ENCODE measurements at regions not wholly inside any gene's neighbourhood (a gene's known extent, or its start where the extent isn't known, plus 50 kb on each side); places are given as distances from the start of the nearest gene placed in this dataset.

DNA sequence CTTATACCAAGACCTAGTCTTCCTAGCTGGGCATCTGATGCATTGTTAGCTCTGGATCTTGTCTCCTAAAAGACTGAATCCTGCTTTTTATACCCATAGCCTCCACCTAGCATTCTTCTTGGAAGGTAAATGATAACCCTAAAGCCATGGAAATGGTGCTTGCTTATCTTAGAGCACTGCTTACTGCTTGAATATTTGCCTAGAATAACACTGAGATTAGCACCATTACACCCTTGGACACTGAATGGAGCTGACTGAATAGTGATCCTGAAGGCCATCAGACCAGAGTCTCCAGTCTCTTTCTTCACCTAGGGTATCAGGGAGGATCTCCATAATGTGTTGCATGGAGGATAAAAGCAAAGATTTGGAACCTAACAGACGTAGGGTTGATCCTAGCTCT, 50.3 kb upstream of the UGP2 start:
- intact Hi-C loops (cut with DNase I, micrococcal nuclease) = no loop called here
- H3K4me1 ChIP-seq (ENCODE audit: low read depth) = no peaks in the 10 kb centered on the region
- DNase-seq (no peak), ATAC-seq (no peak)
- H3K9me3 ChIP-seq = no peaks in the 10 kb centered on the region
- H3K36me3 ChIP-seq (ENCODE audit: low read depth) = no peaks in the 10 kb centered on the region
- TF ChIP-seq CTCF (IDR thresholded peaks at IDR 0.05) = no peak
- H3K4me3 ChIP-seq = no peak overlapping the region
